Gastrocnemius medialis (tissue), 4 donors: ENCODE measurements at regions not wholly inside any gene's neighbourhood (a gene's known extent, or its start where the extent isn't known, plus 50 kb on each side); places are given as distances from the start of the nearest gene placed in this dataset.

Source experiments
- POLR2A ChIP-seq, 2 donors: fragments of 450-650 bp; IDR thresholded peaks; one replicate each; pipeline ENCODE4 v1.6.1; 2017; ENCODE audit warnings: antibody characterized with exemption in 2 of 2, mild to moderate bottlenecking in 2 of 2, moderate library complexity in 2 of 2
- TF ChIP-seq, protein P1 (sequence below), 5 experiments: fragments of 450-650 bp in 3 of 5; fragments of 200-600 bp in 2 of 5; sonication (generic) in 2 of 5; IDR thresholded peaks in 4 of 5; conservative IDR thresholded peaks in 1 of 5; 1 replicate in 4 of 5; 2 replicates in 1 of 5; pipeline ENCODE4 v1.5.1; 2016 to 2019; ENCODE audit warnings: antibody characterized with exemption in 5 of 5, mild to moderate bottlenecking in 3 of 5, moderate library complexity in 3 of 5

DNA sequence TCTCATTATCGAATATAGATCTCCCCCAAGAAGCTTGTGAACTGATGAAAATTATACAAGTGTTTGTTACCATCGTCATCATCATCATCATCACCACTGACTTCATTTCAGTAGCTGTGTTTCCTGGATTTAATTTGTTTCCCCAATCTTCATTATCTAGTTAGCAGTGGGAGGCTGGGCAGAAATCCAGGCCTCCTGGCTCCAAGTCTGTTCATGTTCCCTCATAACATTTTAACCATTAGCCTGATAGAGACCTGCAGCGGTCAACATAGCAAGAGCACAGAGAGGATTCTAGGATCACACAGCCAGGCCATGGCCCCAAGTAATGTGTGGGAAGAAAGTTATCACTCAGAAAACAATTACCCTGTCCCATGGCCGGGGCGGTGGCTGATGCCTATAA, 526.2 kb upstream of the CDH11 start:
- TF ChIP-seq, protein P1, sequence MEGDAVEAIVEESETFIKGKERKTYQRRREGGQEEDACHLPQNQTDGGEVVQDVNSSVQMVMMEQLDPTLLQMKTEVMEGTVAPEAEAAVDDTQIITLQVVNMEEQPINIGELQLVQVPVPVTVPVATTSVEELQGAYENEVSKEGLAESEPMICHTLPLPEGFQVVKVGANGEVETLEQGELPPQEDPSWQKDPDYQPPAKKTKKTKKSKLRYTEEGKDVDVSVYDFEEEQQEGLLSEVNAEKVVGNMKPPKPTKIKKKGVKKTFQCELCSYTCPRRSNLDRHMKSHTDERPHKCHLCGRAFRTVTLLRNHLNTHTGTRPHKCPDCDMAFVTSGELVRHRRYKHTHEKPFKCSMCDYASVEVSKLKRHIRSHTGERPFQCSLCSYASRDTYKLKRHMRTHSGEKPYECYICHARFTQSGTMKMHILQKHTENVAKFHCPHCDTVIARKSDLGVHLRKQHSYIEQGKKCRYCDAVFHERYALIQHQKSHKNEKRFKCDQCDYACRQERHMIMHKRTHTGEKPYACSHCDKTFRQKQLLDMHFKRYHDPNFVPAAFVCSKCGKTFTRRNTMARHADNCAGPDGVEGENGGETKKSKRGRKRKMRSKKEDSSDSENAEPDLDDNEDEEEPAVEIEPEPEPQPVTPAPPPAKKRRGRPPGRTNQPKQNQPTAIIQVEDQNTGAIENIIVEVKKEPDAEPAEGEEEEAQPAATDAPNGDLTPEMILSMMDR (IDR thresholded peaks at IDR 0.05 in 4 of 5, conservative IDR thresholded peaks at IDR 0.05 in 1 of 5) = no peak
- TF ChIP-seq POLR2A (IDR thresholded peaks at IDR 0.05) = no peak
